ENCODE measurements at regions not wholly inside any gene's neighbourhood (a gene's known extent, or its start where the extent isn't known, plus 50 kb on each side); places are given as distances from the start of the nearest gene placed in this dataset.

DNA sequence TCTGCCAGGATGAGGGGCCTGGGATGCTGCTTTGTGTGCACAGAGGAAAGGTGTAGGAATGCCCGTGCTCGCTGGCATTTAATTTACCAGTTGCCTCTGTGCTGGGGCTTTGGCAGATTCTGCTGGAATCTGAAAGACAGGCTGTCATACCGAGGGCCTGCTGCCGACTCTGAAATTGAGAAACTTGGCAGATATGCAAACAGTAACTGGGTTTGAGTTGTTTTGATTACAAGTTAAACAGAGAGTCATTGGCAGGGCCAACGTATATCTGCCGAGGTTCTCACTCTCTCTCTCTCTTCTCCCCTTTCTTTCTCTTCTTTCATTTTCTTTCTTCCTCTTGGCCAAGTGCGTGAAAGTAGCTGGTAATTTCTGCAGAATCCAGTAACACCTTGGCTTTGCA lies 618.7 kb downstream of the VRK1 start:
- Histone ChIP-seq H3K9ac (ENCODE audit: insufficient read length, low read depth) (no peak overlapping the region), H3K27me3 (ENCODE audit: insufficient read depth, insufficient read length) (peaks cover 20% of the 10 kb centered on the region), H3K4me3 (ENCODE audit: insufficient read length, low read depth) (no peak overlapping the region), H3K36me3 (ENCODE audit: insufficient read depth, insufficient read length, low read length) (no peaks in the 10 kb centered on the region), H3K9me3 (ENCODE audit: insufficient read depth, low read length) (no peaks in the 10 kb centered on the region), H3K4me1 (ENCODE audit: insufficient read depth, insufficient read length) (peaks cover 4% of the 10 kb centered on the region)
- DNase-seq (ENCODE audit: low read depth, low spot score) = no peak
- TF ChIP-seq YY1 (IDR thresholded peaks at IDR 0.05; ENCODE audit: insufficient read depth, insufficient read length) (no peak), ZNF274 (IDR thresholded peaks at IDR 0.05; ENCODE audit: low read depth, low read length) (no peak), SUZ12 (IDR thresholded peaks at IDR 0.05; ENCODE audit: extremely low read depth, insufficient read depth, insufficient read length) (no peak)

DNA sequence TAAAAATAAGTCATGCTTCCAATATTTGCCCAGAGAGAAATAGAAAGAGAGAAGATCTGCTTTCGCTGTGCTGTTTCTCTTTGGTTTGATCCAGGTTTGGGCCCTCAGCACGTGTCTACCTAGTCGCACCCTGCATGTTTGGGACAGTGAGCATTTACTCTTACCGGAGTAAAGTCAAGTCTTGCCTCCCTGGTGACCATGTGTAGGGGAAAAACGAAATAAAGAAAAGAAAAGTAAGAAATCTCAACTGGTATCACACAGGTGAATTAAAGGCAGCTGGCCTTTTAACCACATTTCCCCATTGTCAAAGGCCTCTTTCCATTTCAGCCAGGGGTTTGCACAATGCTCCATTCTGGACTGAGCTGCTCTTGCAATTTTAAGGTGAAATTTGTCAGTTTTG lies 619.4 kb downstream of the VRK1 start:
- Histone ChIP-seq H3K9ac (ENCODE audit: insufficient read length, low read depth) (no peak overlapping the region), H3K4me1 (ENCODE audit: insufficient read depth, insufficient read length) (peaks cover 4% of the 10 kb centered on the region), H3K27me3 (ENCODE audit: insufficient read depth, insufficient read length) (peaks cover 18% of the 10 kb centered on the region), H3K36me3 (ENCODE audit: insufficient read depth, insufficient read length, low read length) (no peaks in the 10 kb centered on the region), H3K4me3 (ENCODE audit: insufficient read length, low read depth) (no peak overlapping the region), H3K9me3 (ENCODE audit: insufficient read depth, low read length) (no peaks in the 10 kb centered on the region)
- DNase-seq (ENCODE audit: low read depth, low spot score) = no peak
- no peak for TF ChIP-seq SUZ12 (IDR thresholded peaks at IDR 0.05; ENCODE audit: extremely low read depth, insufficient read depth, insufficient read length)
- TF ChIP-seq YY1 (IDR thresholded peaks at IDR 0.05; ENCODE audit: insufficient read depth, insufficient read length) = no peak
- TF ChIP-seq ZNF274 (IDR thresholded peaks at IDR 0.05; ENCODE audit: low read depth, low read length) = no peak

- DNase-seq (ENCODE audit: low read depth, low spot score) = no peak
- Histone ChIP-seq H3K4me3 (ENCODE audit: insufficient read length, low read depth) (no peak overlapping the region), H3K27me3 (ENCODE audit: insufficient read depth, insufficient read length) (peaks cover 10% of the 10 kb centered on the region), H3K9me3 (ENCODE audit: insufficient read depth, low read length) (no peaks in the 10 kb centered on the region), H3K4me1 (ENCODE audit: insufficient read depth, insufficient read length) (peaks cover 4% of the 10 kb centered on the region), H3K9ac (ENCODE audit: insufficient read length, low read depth) (no peak overlapping the region), H3K36me3 (ENCODE audit: insufficient read depth, insufficient read length, low read length) (no peaks in the 10 kb centered on the region)
- TF ChIP-seq ZNF274 (IDR thresholded peaks at IDR 0.05; ENCODE audit: low read depth, low read length) (no peak), SUZ12 (IDR thresholded peaks at IDR 0.05; ENCODE audit: extremely low read depth, insufficient read depth, insufficient read length) (no peak), YY1 (IDR thresholded peaks at IDR 0.05; ENCODE audit: insufficient read depth, insufficient read length) (no peak)
These were observed 620.1 kb downstream of the VRK1 start for GRCh38 chr14:97417331-97417730.

DNA sequence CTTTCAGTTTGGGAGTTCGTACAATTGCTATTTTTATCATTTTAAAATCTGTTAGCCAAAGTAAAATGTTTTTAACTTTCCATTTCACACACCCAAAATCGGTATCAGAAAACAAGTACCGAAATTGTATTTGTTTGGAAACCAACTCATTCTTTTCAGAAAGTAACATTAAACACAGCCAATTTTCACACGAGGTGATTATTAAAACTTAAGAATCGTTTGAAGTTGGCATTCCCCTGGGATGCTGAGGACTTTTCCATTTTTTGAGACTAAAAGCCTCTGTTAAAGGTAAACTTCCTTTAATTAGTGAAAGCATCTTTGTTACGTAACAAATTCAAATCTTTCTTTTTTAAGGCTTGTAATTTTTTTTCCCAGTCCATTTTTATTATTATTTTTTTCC lies 623.0 kb downstream of the VRK1 start:
- Histone ChIP-seq H3K9me3 (ENCODE audit: insufficient read depth, low read length) (no peaks in the 10 kb centered on the region), H3K9ac (ENCODE audit: insufficient read length, low read depth) (no peak overlapping the region), H3K4me1 (ENCODE audit: insufficient read depth, insufficient read length) (peaks cover 4% of the 10 kb centered on the region), H3K36me3 (ENCODE audit: insufficient read depth, insufficient read length, low read length) (no peaks in the 10 kb centered on the region), H3K27me3 (ENCODE audit: insufficient read depth, insufficient read length) (no peaks in the 10 kb centered on the region), H3K4me3 (ENCODE audit: insufficient read length, low read depth) (no peak overlapping the region)
- TF ChIP-seq SUZ12 (IDR thresholded peaks at IDR 0.05; ENCODE audit: extremely low read depth, insufficient read depth, insufficient read length) (no peak), ZNF274 (IDR thresholded peaks at IDR 0.05; ENCODE audit: low read depth, low read length) (no peak), YY1 (IDR thresholded peaks at IDR 0.05; ENCODE audit: insufficient read depth, insufficient read length) (no peak)
- no peak for DNase-seq (ENCODE audit: low read depth, low spot score)

DNA sequence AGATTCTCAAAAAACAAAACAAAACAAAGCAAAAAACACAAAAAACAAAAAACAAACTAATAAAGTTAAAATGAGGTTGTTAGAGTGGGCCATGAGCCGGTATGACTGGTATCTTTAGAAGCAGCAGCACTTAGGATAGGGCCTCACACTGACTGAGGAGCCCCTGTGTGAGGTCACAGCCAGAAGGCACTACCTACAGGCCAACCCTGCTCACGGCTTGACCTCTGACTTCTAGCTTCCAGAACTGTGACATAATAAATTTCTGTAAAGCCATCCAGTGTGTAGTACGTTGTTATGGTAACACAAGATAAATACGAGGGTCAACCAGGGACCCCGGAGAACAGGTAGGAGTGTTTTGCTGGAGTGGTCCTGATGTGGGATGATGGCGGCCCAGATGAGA lies 629.6 kb downstream of the VRK1 start:
- TF ChIP-seq YY1 (IDR thresholded peaks at IDR 0.05; ENCODE audit: insufficient read depth, insufficient read length) (no peak), SUZ12 (IDR thresholded peaks at IDR 0.05; ENCODE audit: extremely low read depth, insufficient read depth, insufficient read length) (no peak), ZNF274 (IDR thresholded peaks at IDR 0.05; ENCODE audit: low read depth, low read length) (no peak)
- Histone ChIP-seq H3K27me3 (ENCODE audit: insufficient read depth, insufficient read length) (no peaks in the 10 kb centered on the region), H3K9ac (ENCODE audit: insufficient read length, low read depth) (no peak overlapping the region), H3K36me3 (ENCODE audit: insufficient read depth, insufficient read length, low read length) (no peaks in the 10 kb centered on the region), H3K4me3 (ENCODE audit: insufficient read length, low read depth) (no peak overlapping the region), H3K9me3 (ENCODE audit: insufficient read depth, low read length) (no peaks in the 10 kb centered on the region), H3K4me1 (ENCODE audit: insufficient read depth, insufficient read length) (no peaks in the 10 kb centered on the region)
- no peak for DNase-seq (ENCODE audit: low read depth, low spot score)

DNA sequence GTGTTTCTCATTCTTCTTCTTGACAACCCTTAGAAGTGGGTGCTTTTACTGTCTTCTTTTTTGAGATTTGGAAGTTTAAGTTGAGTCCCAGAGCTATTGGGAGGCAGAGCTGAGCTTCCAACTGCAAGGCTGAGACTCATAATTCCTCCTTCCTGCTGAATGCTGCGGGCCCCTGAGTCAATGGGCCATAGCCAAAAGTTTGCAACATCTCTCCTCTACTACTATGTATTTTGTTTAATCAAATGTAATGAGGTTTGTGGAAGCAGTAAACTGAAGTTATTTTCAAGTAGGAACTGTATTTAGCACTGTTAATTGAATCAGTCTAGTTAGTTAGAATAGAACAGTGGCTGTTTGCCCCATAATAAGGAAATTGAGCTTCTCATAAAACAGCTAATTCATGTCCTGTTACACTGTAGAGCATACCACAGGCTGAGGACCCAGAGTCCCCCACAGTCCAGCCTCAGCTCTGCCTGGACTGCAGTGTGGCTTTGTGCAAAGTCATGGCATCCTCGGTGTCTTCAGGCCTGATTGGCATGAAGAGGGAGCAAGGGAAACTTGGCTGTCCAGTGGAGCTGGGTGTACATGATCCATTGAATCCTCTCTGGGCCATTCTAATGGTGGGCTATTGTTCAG lies 631.7 kb downstream of the VRK1 start:
- no peak for TF ChIP-seq ZNF274 (IDR thresholded peaks at IDR 0.05; ENCODE audit: low read depth, low read length)
- no peak for TF ChIP-seq SUZ12 (IDR thresholded peaks at IDR 0.05; ENCODE audit: extremely low read depth, insufficient read depth, insufficient read length)
- TF ChIP-seq YY1 (IDR thresholded peaks at IDR 0.05; ENCODE audit: insufficient read depth, insufficient read length) = no peak
- H3K9ac ChIP-seq (ENCODE audit: insufficient read length, low read depth) = no peak overlapping the region
- no peaks in the 10 kb centered on the region for H3K27me3 ChIP-seq (ENCODE audit: insufficient read depth, insufficient read length)
- no peaks in the 10 kb centered on the region for H3K9me3 ChIP-seq (ENCODE audit: insufficient read depth, low read length)
- no peak overlapping the region for H3K4me3 ChIP-seq (ENCODE audit: insufficient read length, low read depth)
- DNase-seq (ENCODE audit: low read depth, low spot score) = no peak
- H3K4me1 ChIP-seq (ENCODE audit: insufficient read depth, insufficient read length) = no peaks in the 10 kb centered on the region
- no peaks in the 10 kb centered on the region for H3K36me3 ChIP-seq (ENCODE audit: insufficient read depth, insufficient read length, low read length)

GRCh38 chr14:97432586-97432985 lies 635.4 kb downstream of the VRK1 start:
- Histone ChIP-seq H3K36me3 (ENCODE audit: insufficient read depth, insufficient read length, low read length) (no peaks in the 10 kb centered on the region), H3K4me1 (ENCODE audit: insufficient read depth, insufficient read length) (no peaks in the 10 kb centered on the region), H3K9me3 (ENCODE audit: insufficient read depth, low read length) (no peaks in the 10 kb centered on the region), H3K4me3 (ENCODE audit: insufficient read length, low read depth) (no peak overlapping the region), H3K27me3 (ENCODE audit: insufficient read depth, insufficient read length) (no peaks in the 10 kb centered on the region), H3K9ac (ENCODE audit: insufficient read length, low read depth) (no peak overlapping the region)
- TF ChIP-seq ZNF274 (IDR thresholded peaks at IDR 0.05; ENCODE audit: low read depth, low read length) = no peak
- no peak for DNase-seq (ENCODE audit: low read depth, low spot score)
